SKM-1 treated with dmso at 0.1 percent for 144 hours (cell line): ENCODE measurements at regions not wholly inside any gene's neighbourhood (a gene's known extent, or its start where the extent isn't known, plus 50 kb on each side); places are given as distances from the start of the nearest gene placed in this dataset.
"Not testable (repeated sequence)": the region's sequence is repeated elsewhere in the genome, so short reads cannot be mapped to it uniquely, and the experiment has no call there.

Experiments used
- DNase-seq: peaks from one replicate; lab custom pipeline; 2025; ENCODE audit not compliant: unreplicated experiment; lab: John Stamatoyannopoulos, UW

GRCh38 chr4:134539729-134540231, 338.2 kb upstream of the PABPC4L start:
- no peak for DNase-seq

GRCh38 chr4:134537701-134538100, 336.1 kb upstream of the PABPC4L start:
- DNase-seq: no peak

DNA sequence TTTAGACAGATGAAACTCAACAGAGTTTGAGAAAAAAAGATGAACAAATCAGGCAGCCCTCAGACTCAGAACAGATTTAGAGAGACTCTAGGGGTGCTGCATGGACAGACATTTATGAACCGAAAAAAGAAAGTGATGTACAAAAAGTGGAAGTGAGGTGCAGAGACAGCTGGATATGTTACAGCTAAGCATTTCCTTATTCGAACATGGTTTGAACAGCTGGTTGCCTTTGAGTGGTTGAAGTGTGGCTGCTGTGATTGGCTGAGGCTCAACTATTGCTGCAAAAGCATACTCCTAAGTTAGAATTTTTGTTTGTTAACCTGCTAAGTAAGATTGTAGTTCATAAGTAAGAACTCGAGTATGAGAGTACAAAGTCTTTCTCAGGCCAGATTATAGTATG, 331.5 kb upstream of the PABPC4L start:
- no peak for DNase-seq

- no peak for DNase-seq
Observed at GRCh38 chr4:134531013-134531412, 329.4 kb upstream of the PABPC4L start.

DNA sequence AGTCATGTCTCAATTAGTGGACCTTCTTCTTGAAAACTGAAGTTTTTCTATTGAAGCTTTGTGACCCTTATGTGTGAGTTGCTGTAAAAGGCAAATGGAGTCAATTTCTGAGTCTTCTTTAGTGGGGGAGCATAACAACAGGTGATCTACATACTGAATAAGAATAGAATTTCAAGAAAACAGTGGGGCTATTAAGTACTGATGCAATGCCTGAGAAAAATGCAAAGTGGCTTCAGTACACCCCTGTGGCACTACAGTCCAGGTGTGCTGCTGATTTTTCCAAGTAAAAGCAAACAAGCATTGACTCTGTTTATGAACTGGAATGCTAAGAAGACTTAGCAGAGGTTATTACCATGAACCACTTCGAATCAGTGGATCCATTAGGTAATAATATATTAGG, 328.0 kb upstream of the PABPC4L start:
- DNase-seq: no peak

DNA sequence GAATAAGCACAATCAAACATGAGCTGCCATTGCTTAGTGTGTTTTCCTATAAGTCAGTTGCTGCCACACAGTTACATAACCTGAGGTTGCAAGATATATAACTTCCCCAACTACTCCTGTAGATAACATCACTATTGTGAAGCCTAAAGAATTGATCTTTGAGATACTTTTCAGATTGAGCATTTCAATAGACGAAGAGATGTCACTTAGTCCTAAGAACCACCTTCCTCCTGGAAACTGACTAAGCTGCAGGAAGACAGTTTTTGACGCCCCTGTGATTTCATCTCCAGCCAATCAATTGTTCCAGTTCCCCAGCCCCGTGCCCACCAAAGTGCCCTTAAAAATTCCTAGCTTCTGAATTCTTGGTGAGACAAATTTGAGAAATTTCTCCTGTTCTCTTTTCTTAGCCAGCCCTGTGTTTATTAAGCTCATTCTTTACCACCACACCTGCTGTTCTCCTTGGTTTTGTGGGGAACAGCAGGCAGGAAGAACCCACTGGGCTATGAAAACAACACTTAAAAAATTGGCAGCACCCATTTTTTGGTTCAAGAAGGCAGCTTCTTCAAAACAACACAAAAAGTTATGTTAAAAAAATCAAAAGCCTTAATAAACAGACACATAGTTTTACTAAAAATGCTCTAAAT, 317.1 kb upstream of the PABPC4L start:
- DNase-seq: peak; percentile 35

DNA sequence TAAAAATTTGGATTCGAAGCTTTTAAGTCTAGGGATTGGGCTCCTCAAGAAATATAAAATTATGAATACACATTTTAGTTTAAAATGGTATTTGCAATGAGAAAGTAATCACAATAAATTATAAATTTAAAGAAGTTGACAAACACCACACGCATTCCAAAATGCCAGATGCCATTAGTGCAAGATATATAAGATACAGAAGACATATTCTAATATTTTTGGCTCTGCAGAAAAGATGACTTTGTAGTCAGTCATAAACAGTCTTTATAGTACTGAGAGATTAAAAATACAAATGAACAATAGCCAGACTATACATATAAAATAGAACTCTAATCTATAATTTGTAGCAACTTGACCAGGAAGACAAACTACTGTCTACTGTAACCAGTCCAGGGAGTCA, 309.0 kb upstream of the PABPC4L start:
- no peak for DNase-seq

DNA sequence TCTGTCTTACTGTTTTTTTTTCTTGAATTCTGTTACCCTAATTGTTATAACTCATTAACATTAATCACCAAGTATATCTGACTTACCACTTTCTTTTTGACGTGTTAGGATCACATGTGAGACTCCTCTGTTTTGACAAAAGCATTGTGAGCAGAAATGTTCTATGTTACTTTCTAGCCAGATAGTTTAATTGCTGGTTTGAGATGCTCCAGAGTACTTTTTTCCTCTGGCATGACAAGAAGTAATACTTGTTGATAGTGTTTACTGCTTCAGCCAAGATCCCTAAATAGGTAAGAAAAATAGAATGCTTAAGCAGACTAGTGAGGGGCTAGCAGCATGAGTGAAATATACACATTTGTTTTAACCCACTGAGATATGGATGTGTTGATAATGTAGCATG, 303.9 kb upstream of the PABPC4L start:
- DNase-seq: no peak

DNA sequence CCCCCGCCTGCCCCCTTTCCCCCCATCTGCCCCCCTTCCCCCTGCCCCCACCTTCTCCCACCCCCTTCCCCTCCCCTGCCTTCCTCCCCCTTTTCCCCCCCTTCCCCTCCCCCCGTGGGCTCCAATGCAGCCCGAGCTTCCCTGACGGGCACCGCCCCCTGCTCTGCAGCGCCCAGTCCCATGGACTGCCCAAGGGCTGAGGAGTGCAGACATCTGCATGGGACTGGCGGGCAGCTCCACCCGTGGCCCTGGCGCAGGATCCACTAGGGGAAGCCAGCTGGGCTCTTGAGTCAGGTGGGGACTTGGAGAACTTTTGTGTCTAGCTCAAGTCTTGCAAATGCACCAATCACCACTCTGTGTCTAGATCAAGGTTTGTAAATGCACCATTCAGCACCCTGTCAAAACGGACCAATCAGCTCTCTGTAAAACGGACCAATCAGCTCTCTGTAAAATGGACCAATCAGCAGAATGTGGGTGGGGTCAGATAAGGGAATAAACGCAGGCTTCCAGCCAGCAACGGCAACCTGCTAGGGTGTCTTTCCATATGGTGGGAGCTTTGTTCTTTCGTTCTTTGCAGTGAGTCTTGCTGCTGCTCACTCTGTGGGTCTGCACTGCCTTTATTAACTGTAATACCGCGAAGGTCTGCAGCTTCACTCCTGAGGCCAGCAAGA, 300.5 kb upstream of the PABPC4L start:
- DNase-seq: no peak

GRCh38 chr4:134501488-134501887, 299.9 kb upstream of the PABPC4L start:
- not testable (repeated sequence) for DNase-seq

GRCh38 chr4:134499074-134499473, 297.5 kb upstream of the PABPC4L start:
- no peak for DNase-seq

- no peak for DNase-seq
Observed at GRCh38 chr4:134490863-134491262, 289.3 kb upstream of the PABPC4L start.

- not testable (repeated sequence) for DNase-seq
Observed at GRCh38 chr4:134483514-134483913, 281.9 kb upstream of the PABPC4L start.

DNA sequence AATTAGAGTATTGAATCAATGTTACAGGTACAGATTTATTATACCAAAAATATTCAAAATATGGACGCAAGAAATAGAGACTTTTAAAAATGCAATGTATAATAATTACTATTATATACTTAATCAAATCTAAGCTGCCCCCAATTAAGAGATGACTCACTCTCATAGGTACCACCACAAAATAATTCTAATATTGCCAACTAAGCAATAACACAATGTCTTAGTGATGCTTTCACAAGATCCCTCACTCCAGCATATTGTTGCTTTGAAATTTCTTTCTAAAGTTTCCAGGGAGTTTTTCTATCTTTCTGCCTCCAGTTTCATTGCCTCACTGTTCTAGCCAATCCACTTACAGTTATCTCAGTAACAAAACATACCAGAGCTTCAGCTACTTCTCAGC, 270.0 kb upstream of the PABPC4L start:
- no peak for DNase-seq

GRCh38 chr4:134470544-134470943, 269.0 kb upstream of the PABPC4L start:
- DNase-seq: no peak

DNA sequence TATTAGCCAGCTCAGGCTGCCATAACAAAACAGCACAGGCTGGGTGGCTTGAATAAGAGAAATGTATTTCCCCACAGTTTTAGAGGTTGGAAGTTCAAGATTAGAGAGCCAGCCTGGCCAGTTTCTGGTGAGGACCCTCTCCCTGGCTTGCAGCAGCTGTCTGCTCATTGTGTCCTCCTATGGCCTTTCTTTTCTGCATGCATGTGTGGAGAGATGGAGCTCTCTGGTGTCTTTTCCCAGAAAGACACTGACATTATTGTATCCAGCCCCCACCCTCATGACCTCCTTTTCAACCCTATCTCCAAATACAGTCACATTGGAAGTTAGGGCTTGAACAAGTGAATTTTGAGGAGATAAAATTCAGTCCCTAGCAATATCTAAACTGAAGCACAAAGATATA, 263.8 kb upstream of the PABPC4L start:
- DNase-seq: no peak

DNA sequence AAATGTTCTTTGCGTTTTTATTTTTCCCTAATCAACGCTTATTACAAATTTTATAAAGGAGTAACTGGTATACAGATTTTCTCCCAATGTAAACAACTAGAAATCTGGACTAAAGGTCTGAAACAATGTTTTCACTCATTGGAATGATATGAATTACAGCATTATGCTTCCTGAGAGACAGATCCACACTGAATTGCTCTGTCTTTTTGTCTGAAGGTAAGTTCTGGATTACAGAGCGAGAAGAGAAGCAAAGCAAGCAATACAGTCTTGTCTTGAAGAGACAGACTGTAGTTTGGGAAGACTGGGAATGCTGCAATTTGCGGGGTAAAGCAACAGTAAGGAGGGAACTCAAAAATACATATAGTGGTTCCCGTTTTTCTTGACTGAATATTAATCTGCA, 262.2 kb upstream of the PABPC4L start:
- no peak for DNase-seq

DNA sequence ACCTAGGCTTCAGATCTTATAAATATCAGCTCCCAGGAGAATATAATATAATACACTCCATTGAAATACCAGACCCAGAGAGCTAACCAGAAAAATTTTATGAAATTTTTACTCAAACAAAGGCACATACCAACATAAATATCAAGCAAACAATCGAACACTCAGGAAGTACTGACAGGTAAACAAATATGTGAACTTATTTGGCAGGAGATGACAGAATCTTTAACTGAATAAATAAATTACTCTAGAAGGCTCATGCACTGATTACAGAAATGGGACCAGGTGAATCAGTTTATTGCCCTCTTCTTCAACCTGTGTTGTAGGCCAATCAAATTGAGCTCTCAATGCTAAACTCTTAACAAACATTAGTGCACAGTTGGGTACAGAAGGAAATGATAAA, 225.2 kb upstream of the PABPC4L start:
- DNase-seq: no peak

DNA sequence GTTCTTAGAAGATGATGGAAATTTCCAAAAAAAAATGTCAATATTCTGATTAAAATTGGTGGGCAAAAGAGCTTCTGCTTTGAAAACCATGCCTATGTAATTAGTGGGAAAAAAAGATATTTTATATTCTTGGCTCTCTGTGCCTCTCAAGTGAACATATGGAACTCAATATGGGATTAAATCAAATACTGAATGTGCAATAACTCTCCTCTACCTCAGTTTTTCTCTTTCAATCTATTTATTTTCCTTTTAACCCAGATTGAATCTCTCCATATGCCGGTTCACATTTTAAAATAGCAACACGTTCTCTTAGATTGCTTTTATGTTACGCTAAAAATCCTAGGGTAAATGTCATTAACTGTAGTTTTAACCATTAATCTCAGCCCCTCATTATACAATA, 224.2 kb upstream of the PABPC4L start:
- DNase-seq: no peak

DNA sequence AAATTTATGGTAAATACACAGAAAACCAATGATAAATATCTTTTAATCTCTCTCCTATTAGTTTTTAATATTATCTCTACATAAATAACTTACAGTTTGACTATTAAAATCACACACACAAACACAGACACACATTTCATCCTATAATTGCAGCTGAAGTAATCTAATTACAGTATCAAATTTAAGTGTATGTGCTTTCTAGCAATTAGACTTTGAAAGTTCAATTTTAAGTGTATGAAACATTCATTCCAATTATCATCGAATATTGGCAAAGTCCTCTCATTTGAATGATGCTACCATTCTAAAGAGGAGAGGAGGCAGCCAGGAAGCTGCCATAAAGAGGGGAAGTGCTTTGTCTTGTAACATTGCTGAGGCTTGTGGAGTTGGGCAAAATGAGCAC, 221.2 kb upstream of the PABPC4L start:
- DNase-seq: no peak

DNA sequence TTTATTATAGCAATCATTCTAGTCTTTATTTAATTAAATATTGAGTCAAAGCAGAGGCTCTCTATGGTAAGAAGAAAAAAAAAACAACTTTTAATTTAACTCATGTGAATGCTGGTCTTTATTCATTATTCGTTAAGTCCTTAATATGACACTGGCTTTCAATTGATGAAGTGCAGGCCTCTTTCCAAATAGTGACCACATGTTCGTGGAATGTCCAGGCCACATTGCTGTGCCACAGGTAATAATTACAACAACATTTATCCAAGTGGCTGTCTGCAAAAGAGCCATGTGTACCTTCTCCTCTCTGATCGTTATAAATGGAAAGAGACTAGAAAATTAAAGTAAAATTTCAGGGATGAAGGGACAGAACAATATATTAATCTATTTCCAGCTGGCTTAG, 220.1 kb upstream of the PABPC4L start:
- DNase-seq: no peak

DNA sequence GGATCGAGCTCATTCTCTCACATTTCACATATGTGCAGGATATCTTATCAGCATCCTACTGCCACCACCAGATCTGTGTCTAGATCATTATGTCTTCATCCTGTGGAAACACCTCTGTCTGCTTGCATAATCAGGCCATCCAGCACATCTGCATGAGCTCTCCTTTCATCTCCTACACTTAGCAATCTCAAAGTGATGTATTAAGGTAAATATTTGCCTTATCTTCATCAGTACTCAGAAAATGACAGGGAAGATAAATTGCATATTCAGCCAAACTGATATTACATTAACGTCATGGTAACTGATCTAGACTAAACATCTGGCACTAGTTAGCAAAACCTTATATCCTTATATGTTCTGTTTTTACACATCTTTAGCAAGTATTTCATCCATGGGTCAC, 207.3 kb upstream of the PABPC4L start:
- no peak for DNase-seq

GRCh38 chr4:134401798-134402197, 200.2 kb upstream of the PABPC4L start:
- no peak for DNase-seq
